HG03432 (cell line): ENCODE measurements at regions not wholly inside any gene's neighbourhood (a gene's known extent, or its start where the extent isn't known, plus 50 kb on each side); places are given as distances from the start of the nearest gene placed in this dataset.
"Not testable (repeated sequence)": the region's sequence is repeated elsewhere in the genome, so short reads cannot be mapped to it uniquely, and the experiment has no call there.

Experiments
- ATAC-seq: cut with Tn5 transposase; IDR thresholded peaks from one replicate; pipeline ENCODE4 v1.9.1; 2021; ENCODE audit warnings: mild to moderate bottlenecking, moderate library complexity; ENCODE audit not compliant: unreplicated experiment

GRCh38 chr17:14581186-14581830 lies 280.4 kb downstream of the HS3ST3B1 start:
- no peak for ATAC-seq

GRCh38 chr17:14580499-14580898 lies 279.6 kb downstream of the HS3ST3B1 start:
- no peak for ATAC-seq

GRCh38 chr17:14579716-14580115 lies 278.8 kb downstream of the HS3ST3B1 start:
- ATAC-seq = no peak

GRCh38 chr17:14575471-14575953 lies 274.6 kb downstream of the HS3ST3B1 start:
- ATAC-seq = no peak

- ATAC-seq = not testable (repeated sequence)
Measured at GRCh38 chr17:14560325-14560724, 259.4 kb downstream of the HS3ST3B1 start.

GRCh38 chr17:14559264-14560119 lies 258.6 kb downstream of the HS3ST3B1 start:
- ATAC-seq = no peak

- ATAC-seq = no peak
Measured at GRCh38 chr17:14557480-14557879, 256.6 kb downstream of the HS3ST3B1 start.

- no peak for ATAC-seq
Measured at GRCh38 chr17:14553847-14554246, 253.0 kb downstream of the HS3ST3B1 start.

- no peak for ATAC-seq
Measured at GRCh38 chr17:14552306-14552705, 251.4 kb downstream of the HS3ST3B1 start.

GRCh38 chr17:14547556-14547955 lies 246.7 kb downstream of the HS3ST3B1 start:
- ATAC-seq = no peak

- no peak for ATAC-seq
Measured at GRCh38 chr17:14547016-14547415, 246.1 kb downstream of the HS3ST3B1 start.

- no peak for ATAC-seq
Measured at GRCh38 chr17:14545156-14545906, 244.4 kb downstream of the HS3ST3B1 start.

GRCh38 chr17:14541714-14542113 lies 240.8 kb downstream of the HS3ST3B1 start:
- no peak for ATAC-seq

- ATAC-seq = no peak
Measured at GRCh38 chr17:14539801-14540200, 238.9 kb downstream of the HS3ST3B1 start.

GRCh38 chr17:14532242-14532641 lies 231.4 kb downstream of the HS3ST3B1 start:
- ATAC-seq = not testable (repeated sequence)

- ATAC-seq = no peak
Measured at GRCh38 chr17:14525551-14526455, 224.9 kb downstream of the HS3ST3B1 start.

GRCh38 chr17:14522795-14523387 lies 222.0 kb downstream of the HS3ST3B1 start:
- no peak for ATAC-seq

- ATAC-seq = not testable (repeated sequence)
Measured at GRCh38 chr17:14518919-14519318, 218.0 kb downstream of the HS3ST3B1 start.

GRCh38 chr17:14514973-14515372 lies 214.1 kb downstream of the HS3ST3B1 start:
- no peak for ATAC-seq

- ATAC-seq = no peak
Measured at GRCh38 chr17:14513835-14514234, 213.0 kb downstream of the HS3ST3B1 start.
